MCF 10A (cell line): ENCODE measurements at regions not wholly inside any gene's neighbourhood (a gene's known extent, or its start where the extent isn't known, plus 50 kb on each side); places are given as distances from the start of the nearest gene placed in this dataset.

ENCODE experiments used
- BruUV-seq: library from RNA; stranded (reverse); fragments of 400-500 nt; replicated peaks from 2 replicates; lab custom pipeline; 2021; lab: Mats Ljungman, UMichigan
- CTCF ChIA-PET: fragments of 300-600 bp; sonication (Branson Sonifier 250); formaldehyde crosslinking; extraction: SDS; loops from one replicate; lab custom pipeline; 2021; ENCODE audit warnings: antibody characterized with exemption, inconsistent platforms; lab: Yijun Ruan, JAX
- POLR2A ChIA-PET: fragments of 300-600, 350-650 bp; sonication (Branson Sonifier 250); formaldehyde crosslinking; extraction: SDS; loops from one replicate; lab custom pipeline; 2020; ENCODE audit warnings: antibody characterized with exemption, inconsistent platforms; lab: Yijun Ruan, JAX
- DNase-seq: peaks from one replicate; pipeline ENCODE4 v3.0.0-alpha.2; 2018; ENCODE audit not compliant: unreplicated experiment
- H3K27ac Mint-ChIP-seq: one replicate; pipeline ENCODE4 v1.8.0; 2022; ENCODE audit warnings: mild to moderate bottlenecking, low read depth, mixed read lengths; ENCODE audit not compliant: unreplicated experiment
- H3K27me3 Mint-ChIP-seq: one replicate; pipeline ENCODE4 v1.8.0; 2022; ENCODE audit warnings: mixed read lengths; ENCODE audit not compliant: insufficient read depth, unreplicated experiment
- H3K36me3 Mint-ChIP-seq: one replicate; pipeline ENCODE4 v1.8.0; 2022; ENCODE audit warnings: mild to moderate bottlenecking, moderate library complexity, mixed read lengths; ENCODE audit not compliant: insufficient read depth, unreplicated experiment
- H3K4me1 Mint-ChIP-seq: one replicate; pipeline ENCODE4 v1.8.0; 2022; ENCODE audit warnings: mixed read lengths; ENCODE audit not compliant: insufficient read depth, unreplicated experiment
- H3K4me3 Mint-ChIP-seq: one replicate; pipeline ENCODE4 v1.8.0; 2022; ENCODE audit warnings: mild to moderate bottlenecking, moderate library complexity, mixed read lengths; ENCODE audit not compliant: unreplicated experiment
- H3K9me3 Mint-ChIP-seq: one replicate; pipeline ENCODE4 v1.8.0; 2022; ENCODE audit warnings: mixed read lengths; ENCODE audit not compliant: unreplicated experiment
- intact Hi-C: fragments of 100-400 bp; cut with micrococcal nuclease; formaldehyde crosslinking; loops from 2 replicates; pipeline ENCODE4 v1.14.1; 2022
- TF ChIP-seq, protein P1 (sequence below): fragments of 200-600 bp; IDR thresholded peaks from one replicate; pipeline ENCODE4 v1.8.0; 2022; ENCODE audit warnings: antibody characterized with exemption, mild to moderate bottlenecking; ENCODE audit not compliant: unreplicated experiment

DNA sequence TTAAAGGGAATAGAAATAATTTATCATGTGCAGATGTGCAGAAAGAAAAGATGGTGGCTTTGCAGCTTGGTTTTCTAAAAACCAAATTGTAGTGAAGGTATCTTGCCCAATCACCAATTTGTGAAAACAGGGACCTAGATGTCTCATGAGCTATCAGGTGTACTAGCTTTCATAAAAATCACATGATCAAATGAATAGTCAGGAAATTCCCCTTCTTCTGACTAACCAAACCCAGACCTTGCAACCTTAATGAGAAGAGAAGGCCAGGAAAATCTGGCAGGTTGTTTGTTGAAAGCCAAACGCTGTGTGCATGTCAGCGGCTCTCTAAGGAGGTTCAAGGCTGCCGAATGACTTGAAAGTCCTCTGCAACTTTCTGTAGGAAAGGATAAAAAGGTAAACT, 304.4 kb upstream of the NRP1 start:
- Mint-ChIP-seq H3K4me1 (peaks cover 7% of the 10 kb centered on the region), H3K36me3 (no peaks in the 10 kb centered on the region), H3K27me3 (no peaks in the 10 kb centered on the region), H3K27ac (no peak overlapping the region), H3K9me3 (no peaks in the 10 kb centered on the region), H3K4me3 (no peak overlapping the region)
- DNase-seq, result no peak
- CTCF ChIA-PET, result interaction anchor here (0.7 kb wide), 1 partner anchor 1000 kb away, joined by 3 read pairs; no protein-coding TSS in a partner anchor
- intact Hi-C loops, result no loop called here
- no TSS peak for BruUV-seq
- POLR2A ChIA-PET, result no interaction called here
- TF ChIP-seq, protein P1, sequence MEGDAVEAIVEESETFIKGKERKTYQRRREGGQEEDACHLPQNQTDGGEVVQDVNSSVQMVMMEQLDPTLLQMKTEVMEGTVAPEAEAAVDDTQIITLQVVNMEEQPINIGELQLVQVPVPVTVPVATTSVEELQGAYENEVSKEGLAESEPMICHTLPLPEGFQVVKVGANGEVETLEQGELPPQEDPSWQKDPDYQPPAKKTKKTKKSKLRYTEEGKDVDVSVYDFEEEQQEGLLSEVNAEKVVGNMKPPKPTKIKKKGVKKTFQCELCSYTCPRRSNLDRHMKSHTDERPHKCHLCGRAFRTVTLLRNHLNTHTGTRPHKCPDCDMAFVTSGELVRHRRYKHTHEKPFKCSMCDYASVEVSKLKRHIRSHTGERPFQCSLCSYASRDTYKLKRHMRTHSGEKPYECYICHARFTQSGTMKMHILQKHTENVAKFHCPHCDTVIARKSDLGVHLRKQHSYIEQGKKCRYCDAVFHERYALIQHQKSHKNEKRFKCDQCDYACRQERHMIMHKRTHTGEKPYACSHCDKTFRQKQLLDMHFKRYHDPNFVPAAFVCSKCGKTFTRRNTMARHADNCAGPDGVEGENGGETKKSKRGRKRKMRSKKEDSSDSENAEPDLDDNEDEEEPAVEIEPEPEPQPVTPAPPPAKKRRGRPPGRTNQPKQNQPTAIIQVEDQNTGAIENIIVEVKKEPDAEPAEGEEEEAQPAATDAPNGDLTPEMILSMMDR, result no peak

DNA sequence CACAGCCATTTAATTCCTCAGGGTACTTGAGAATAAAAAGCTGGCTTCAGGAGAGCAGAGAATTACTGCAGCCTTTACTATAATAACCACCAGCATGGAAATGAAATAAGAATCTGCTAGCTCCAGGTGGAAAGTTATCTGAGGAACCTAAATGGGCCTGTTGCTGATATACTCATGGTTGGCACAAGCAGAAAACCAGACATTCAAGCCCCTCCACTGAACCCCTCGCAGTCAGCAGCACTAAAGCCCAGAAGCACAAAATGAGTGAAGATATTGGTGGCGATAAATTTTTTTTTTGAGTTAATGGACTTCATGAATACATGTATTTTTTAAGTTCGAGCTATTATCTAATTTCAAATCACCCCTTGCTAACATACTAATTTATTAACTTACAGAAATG, 303.9 kb upstream of the NRP1 start:
- ChIA-PET CTCF (interaction anchor here (0.7 kb wide), 1 partner anchor 1000 kb away, joined by 3 read pairs; no protein-coding TSS in a partner anchor), POLR2A (interaction anchor here (0.7 kb wide), 1 partner anchor 520 kb away, joined by 3 read pairs; no protein-coding TSS in a partner anchor)
- H3K27ac Mint-ChIP-seq, result no peak overlapping the region
- DNase-seq, result no peak
- H3K4me3 Mint-ChIP-seq, result no peak overlapping the region
- H3K4me1 Mint-ChIP-seq, result peaks cover 5% of the 10 kb centered on the region
- H3K36me3 Mint-ChIP-seq, result no peaks in the 10 kb centered on the region
- BruUV-seq, result no TSS peak
- TF ChIP-seq, protein P1, result no peak
- no peaks in the 10 kb centered on the region for H3K9me3 Mint-ChIP-seq
- intact Hi-C loops, result no loop called here
- H3K27me3 Mint-ChIP-seq, result no peaks in the 10 kb centered on the region

DNA sequence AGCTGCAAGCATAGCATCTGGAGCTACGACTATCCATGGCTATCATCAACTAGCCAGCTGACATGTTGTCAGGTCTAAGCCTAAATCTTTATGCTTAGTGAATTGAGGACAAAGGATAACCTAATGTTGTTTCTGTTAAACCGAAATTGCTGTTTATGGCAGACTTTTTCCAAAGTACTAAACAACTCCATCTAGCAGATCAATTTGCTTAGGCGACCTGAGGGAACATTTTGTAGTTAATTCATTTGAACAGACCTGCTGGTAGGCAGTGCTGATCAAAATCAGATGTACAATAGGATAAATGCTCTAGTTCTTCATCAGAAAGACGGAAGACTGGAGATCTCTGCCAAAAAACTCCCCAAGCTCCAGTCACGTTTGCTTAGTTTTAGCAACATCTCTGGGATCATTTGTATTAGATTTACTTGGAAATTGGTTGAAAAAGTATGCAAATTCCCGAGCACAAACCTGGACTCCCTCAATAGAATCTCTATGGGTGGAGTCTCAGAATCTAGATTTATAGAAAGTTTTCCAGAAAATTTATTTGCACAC, 301.6 kb upstream of the NRP1 start:
- BruUV-seq, result no TSS peak
- intact Hi-C loops, result no loop called here
- POLR2A ChIA-PET, result no interaction called here

DNA sequence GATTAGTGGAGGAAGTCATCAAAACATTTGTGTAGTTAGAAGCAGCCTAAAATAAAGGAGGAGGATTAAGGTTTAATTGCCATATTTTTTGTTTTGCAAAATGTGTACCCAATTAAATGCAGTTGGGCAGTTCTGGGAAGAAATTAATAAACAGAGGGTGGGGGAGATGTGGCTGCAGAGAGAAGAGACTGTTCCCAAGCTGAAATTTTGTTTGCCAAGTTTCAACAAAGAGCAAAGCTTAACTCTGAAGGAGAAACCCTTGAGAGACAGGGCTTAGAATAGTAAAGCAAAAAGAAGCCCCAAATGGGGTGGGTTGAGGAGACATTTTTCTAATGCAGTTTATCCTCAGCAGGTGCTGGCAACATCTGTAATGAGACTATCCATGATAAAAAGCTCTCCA, 298.0 kb upstream of the NRP1 start:
- POLR2A ChIA-PET, result no interaction called here
- no peak for DNase-seq
- Mint-ChIP-seq H3K36me3 (no peaks in the 10 kb centered on the region), H3K27ac (no peak overlapping the region), H3K27me3 (no peaks in the 10 kb centered on the region), H3K4me1 (no peaks in the 10 kb centered on the region), H3K9me3 (no peaks in the 10 kb centered on the region), H3K4me3 (no peak overlapping the region)
- intact Hi-C loops, result no loop called here
- CTCF ChIA-PET, result no interaction called here
- no TSS peak for BruUV-seq
- TF ChIP-seq, protein P1, result no peak

More for the DNA sequence above, 301.6 kb upstream of the NRP1 start:
- no peaks in the 10 kb centered on the region for H3K27me3 Mint-ChIP-seq
- no peaks in the 10 kb centered on the region for H3K36me3 Mint-ChIP-seq
- CTCF ChIA-PET, result no interaction called here
- no peak for DNase-seq
- TF ChIP-seq, protein P1, result no peak
- H3K4me3 Mint-ChIP-seq, result no peak overlapping the region
- H3K27ac Mint-ChIP-seq, result no peak overlapping the region
- no peaks in the 10 kb centered on the region for H3K9me3 Mint-ChIP-seq
- no peaks in the 10 kb centered on the region for H3K4me1 Mint-ChIP-seq
